ENCODE measurements at regions not wholly inside any gene's neighbourhood (a gene's known extent, or its start where the extent isn't known, plus 50 kb on each side); places are given as distances from the start of the nearest gene placed in this dataset.

GRCh38 chr16:64321066-64321465, 800.8 kb downstream of the CDH11 start:
- no peak for TF ChIP-seq YY1 (IDR thresholded peaks at IDR 0.05; ENCODE audit: low read depth)
- TF ChIP-seq EP300 (IDR thresholded peaks at IDR 0.05; ENCODE audit: borderline replicate concordance) = no peak
- TF ChIP-seq EGR1 (IDR thresholded peaks at IDR 0.05) = no peak
- no peak for TF ChIP-seq USF1 (IDR thresholded peaks at IDR 0.05)
- TF ChIP-seq CREB1 (IDR thresholded peaks at IDR 0.05; ENCODE audit: low read depth) = no peak
- no peak for TF ChIP-seq TEAD4 (IDR thresholded peaks at IDR 0.05)
- no peak for TF ChIP-seq MAX (IDR thresholded peaks at IDR 0.05)
- TF ChIP-seq REST (IDR thresholded peaks at IDR 0.05; ENCODE audit: low read depth) = no peak
